Kidney epithelial cell (primary cell): ENCODE measurements at regions not wholly inside any gene's neighbourhood (a gene's known extent, or its start where the extent isn't known, plus 50 kb on each side); places are given as distances from the start of the nearest gene placed in this dataset.

Source experiments
- DNase-seq: peaks from one replicate; pipeline ENCODE4 v3.0.0-alpha.2; 2010; ENCODE audit warnings: low read depth
- H3K27me3 ChIP-seq: 2 replicates; pipeline ENCODE4 v1.6.0; 2011; ENCODE audit warnings: low read length; ENCODE audit not compliant: control insufficient read depth, insufficient read depth
- H3K36me3 ChIP-seq: 2 replicates; pipeline ENCODE4 v1.5.1; 2011; ENCODE audit warnings: low read length; ENCODE audit not compliant: control insufficient read depth, insufficient read depth
- H3K4me3 ChIP-seq: 2 replicates; pipeline ENCODE4 v1.5.1; 2011; ENCODE audit warnings: low read depth, mild to moderate bottlenecking, control low read depth, low read length
- CTCF ChIP-seq: IDR thresholded peaks from 2 replicates; pipeline ENCODE4 v1.5.1; 2011; ENCODE audit warnings: mild to moderate bottlenecking, moderate library complexity, low read length, control low read depth, inconsistent platforms; ENCODE audit not compliant: insufficient read depth, poor library complexity, severe bottlenecking

DNA sequence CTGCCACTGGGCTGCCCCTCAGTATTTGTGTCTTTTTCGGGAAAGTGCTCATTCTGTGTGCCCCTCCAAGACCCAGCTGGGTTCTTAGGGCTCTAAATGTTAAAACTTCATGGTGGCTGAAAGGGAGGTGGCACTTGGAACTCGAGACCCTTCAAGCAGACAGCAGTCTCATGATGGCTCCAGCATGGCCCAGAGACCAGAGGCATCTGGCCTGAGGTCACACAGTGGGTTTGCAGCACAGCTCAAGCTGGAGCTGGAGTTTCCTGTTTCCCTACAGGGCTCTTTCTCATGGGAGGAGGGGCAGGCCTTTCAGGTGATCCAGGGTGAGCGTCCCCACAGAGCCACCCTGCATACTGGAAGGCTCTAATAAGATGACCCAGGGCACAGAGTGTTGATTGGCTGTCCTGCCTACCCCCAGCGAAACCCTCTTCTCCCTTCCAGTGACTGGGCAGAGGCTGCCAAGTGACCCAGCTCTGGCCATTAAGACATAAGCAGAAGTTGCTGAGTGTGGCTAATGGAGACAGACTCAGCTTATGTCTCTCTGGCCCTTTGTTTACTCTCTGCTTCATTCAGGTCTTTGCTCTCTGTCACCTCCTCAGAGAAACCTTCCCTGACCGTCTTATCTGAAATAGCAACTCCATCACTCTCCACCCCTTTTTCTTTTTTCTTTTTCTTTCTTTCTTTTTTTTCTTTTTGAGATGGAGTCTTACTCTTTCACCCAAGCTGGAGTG is 166.6 kb upstream of the SMAD3 start:
- Histone ChIP-seq H3K4me3 (no peak overlapping the region), H3K27me3 (no peaks in the 10 kb centered on the region), H3K36me3 (no peaks in the 10 kb centered on the region)
- no peak for TF ChIP-seq CTCF
- no peak for DNase-seq

- DNase-seq, result no peak
- H3K4me3 ChIP-seq, result no peak overlapping the region
- H3K27me3 ChIP-seq, result no peaks in the 10 kb centered on the region
- H3K36me3 ChIP-seq, result no peaks in the 10 kb centered on the region
- no peak for TF ChIP-seq CTCF
Measured at GRCh38 chr15:66899555-66900350, 165.6 kb upstream of the SMAD3 start.

DNA sequence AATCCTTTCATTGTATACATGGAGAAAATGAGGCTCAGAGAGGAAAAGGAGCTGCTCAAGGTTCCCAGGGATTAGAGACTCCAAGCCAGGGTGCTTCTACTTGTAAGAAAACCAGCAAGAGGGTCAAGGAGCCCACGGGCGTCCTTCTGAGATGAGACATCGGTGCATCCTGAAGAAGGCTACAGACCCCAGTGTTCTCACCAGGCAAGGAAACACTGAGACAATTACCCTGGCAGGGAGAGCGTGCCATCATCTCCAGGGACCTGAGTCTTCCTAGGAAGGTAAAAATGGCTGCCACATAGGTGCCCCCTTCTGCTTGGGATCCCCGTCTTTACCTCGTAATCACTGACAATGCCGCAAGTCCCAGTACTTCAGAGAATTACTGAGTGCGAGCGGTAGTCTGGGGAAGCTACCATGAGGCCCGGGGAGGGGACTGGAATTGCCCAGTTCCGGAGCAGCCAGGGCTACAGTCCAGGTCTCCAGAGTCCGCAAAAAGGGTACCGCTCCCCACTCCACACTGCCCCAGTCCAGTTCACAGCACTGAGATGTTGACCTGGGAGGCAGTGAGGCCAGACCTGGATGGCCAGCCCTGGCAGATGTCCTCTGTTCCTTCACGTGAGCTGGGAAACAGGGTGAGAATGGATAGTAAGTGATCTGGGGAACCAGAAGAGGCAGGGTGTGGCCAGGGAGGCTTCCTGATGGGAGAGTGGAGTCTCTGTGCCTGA is 164.7 kb upstream of the SMAD3 start:
- no peak for TF ChIP-seq CTCF
- Histone ChIP-seq H3K27me3 (no peaks in the 10 kb centered on the region), H3K4me3 (no peak overlapping the region), H3K36me3 (no peaks in the 10 kb centered on the region)
- DNase-seq, result no peak

GRCh38 chr15:66901336-66902100 is 163.9 kb upstream of the SMAD3 start:
- no peak for TF ChIP-seq CTCF
- no peak for DNase-seq
- Histone ChIP-seq H3K4me3 (no peak overlapping the region), H3K36me3 (no peaks in the 10 kb centered on the region), H3K27me3 (no peaks in the 10 kb centered on the region)

GRCh38 chr15:66905185-66905584 is 160.2 kb upstream of the SMAD3 start:
- peaks cover 2% of the 10 kb centered on the region for H3K27me3 ChIP-seq
- no peaks in the 10 kb centered on the region for H3K36me3 ChIP-seq
- no peak for DNase-seq
- no peak for TF ChIP-seq CTCF
- H3K4me3 ChIP-seq, result no peak overlapping the region
